MM.1S (cell line): ENCODE measurements at regions not wholly inside any gene's neighbourhood (a gene's known extent, or its start where the extent isn't known, plus 50 kb on each side); places are given as distances from the start of the nearest gene placed in this dataset.

Experiments
- DNase-seq: peaks from one replicate; pipeline ENCODE4 v3.0.0-alpha.2; 2015
- H2AFZ ChIP-seq: fragments of 300-600 bp; sonication (generic); 2 replicates; pipeline ENCODE4 v1.6.0; 2016; ENCODE audit warnings: antibody characterized with exemption, low read length
- H3F3A ChIP-seq: fragments of 300-600 bp; sonication (generic); 2 replicates; pipeline ENCODE4 v1.6.1; 2016; ENCODE audit warnings: mild to moderate bottlenecking, antibody characterized with exemption, low read length, moderate library complexity, mixed read lengths; ENCODE audit not compliant: insufficient read depth
- H3K27ac ChIP-seq: fragments of 300-600 bp; sonication (generic); 2 replicates; pipeline ENCODE4 v1.5.1; 2016; ENCODE audit warnings: mild to moderate bottlenecking, low read length
- H3K27me3 ChIP-seq: fragments of 300-600 bp; sonication (generic); replicated peaks from 2 replicates; pipeline ENCODE4 v1.6.0; 2016; ENCODE audit warnings: low read length; ENCODE audit not compliant: insufficient read depth
- H3K36me3 ChIP-seq: fragments of 300-600 bp; sonication (generic); replicated peaks from 2 replicates; pipeline ENCODE4 v1.6.1; 2016; ENCODE audit warnings: mild to moderate bottlenecking, low read length, mixed read lengths; ENCODE audit not compliant: insufficient read depth
- H3K4me1 ChIP-seq: fragments of 300-600 bp; sonication (generic); 2 replicates; pipeline ENCODE4 v1.6.1; 2016; ENCODE audit warnings: low read length, mixed read lengths
- H3K4me2 ChIP-seq: fragments of 300-600 bp; sonication (generic); 2 replicates; pipeline ENCODE4 v1.6.0; 2016; ENCODE audit warnings: low read depth, low read length
- H3K4me3 ChIP-seq: fragments of 300-600 bp; sonication (generic); 2 replicates; pipeline ENCODE4 v1.5.1; 2016; ENCODE audit warnings: low read length, mixed read lengths
- H3K79me2 ChIP-seq: fragments of 300-600 bp; sonication (generic); 2 replicates; pipeline ENCODE4 v1.6.1; 2016; ENCODE audit warnings: mixed run types, low read length, mixed read lengths
- H3K9ac ChIP-seq: fragments of 300-600 bp; sonication (generic); 2 replicates; pipeline ENCODE4 v1.6.1; 2016; ENCODE audit warnings: low read length, mixed read lengths
- H3K9me2 ChIP-seq: fragments of 300-600 bp; sonication (generic); replicated peaks from 2 replicates; pipeline ENCODE4 v1.6.1; 2016; ENCODE audit warnings: mild to moderate bottlenecking, low read length, mixed read lengths; ENCODE audit not compliant: insufficient read depth
- H3K9me3 ChIP-seq: fragments of 300-600 bp; sonication (generic); replicated peaks from 2 replicates; pipeline ENCODE4 v1.6.1; 2016; ENCODE audit warnings: mild to moderate bottlenecking, low read length, mixed read lengths; ENCODE audit not compliant: insufficient read depth
- H4K20me1 ChIP-seq: fragments of 300-600 bp; sonication (generic); 2 replicates; pipeline ENCODE4 v1.6.1; 2016; ENCODE audit warnings: mild to moderate bottlenecking, low read length, moderate library complexity, mixed read lengths; ENCODE audit not compliant: insufficient read depth
- EZH2 ChIP-seq: fragments of 300-600 bp; sonication (generic); optimal IDR thresholded peaks from 2 replicates; pipeline ENCODE3; 2017; ENCODE audit warnings: low read depth, mild to moderate bottlenecking, antibody characterized with exemption, low read length, mixed read lengths
- EZH2phosphoT487 ChIP-seq: fragments of 300-600 bp; sonication (generic); IDR thresholded peaks from 2 replicates; pipeline ENCODE4 v1.6.1; 2018; ENCODE audit warnings: antibody characterized with exemption, low read length
- TF ChIP-seq, protein P1 (sequence below): fragments of 300-600 bp; sonication (generic); IDR thresholded peaks from 2 replicates; pipeline ENCODE4 v1.5.1; 2016; ENCODE audit warnings: antibody characterized with exemption, low read length, mixed read lengths

DNA sequence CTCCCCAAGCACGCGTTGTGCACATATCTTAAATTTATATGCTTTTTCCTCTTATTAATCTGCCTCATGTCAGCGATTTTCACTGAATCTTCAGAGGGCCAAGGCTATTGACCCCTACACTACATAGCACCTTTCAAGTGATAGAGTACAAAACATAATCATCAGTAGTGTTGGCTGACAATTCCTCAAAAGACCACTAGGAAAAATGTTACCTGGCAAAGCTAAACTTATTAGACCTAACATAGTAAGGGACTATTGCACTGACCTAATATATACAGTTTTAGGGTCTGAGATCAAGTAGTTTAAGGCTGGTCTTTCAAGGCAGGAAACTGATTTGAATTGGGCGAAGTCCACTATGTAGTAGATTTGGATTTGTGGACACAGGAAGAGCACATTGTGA lies 244.2 kb upstream of the ZC3H15 start:
- no peaks in the 10 kb centered on the region for H4K20me1 ChIP-seq
- no peaks in the 10 kb centered on the region for H3K36me3 ChIP-seq
- H3K9me3 ChIP-seq = no peaks in the 10 kb centered on the region
- TF ChIP-seq, protein P1, sequence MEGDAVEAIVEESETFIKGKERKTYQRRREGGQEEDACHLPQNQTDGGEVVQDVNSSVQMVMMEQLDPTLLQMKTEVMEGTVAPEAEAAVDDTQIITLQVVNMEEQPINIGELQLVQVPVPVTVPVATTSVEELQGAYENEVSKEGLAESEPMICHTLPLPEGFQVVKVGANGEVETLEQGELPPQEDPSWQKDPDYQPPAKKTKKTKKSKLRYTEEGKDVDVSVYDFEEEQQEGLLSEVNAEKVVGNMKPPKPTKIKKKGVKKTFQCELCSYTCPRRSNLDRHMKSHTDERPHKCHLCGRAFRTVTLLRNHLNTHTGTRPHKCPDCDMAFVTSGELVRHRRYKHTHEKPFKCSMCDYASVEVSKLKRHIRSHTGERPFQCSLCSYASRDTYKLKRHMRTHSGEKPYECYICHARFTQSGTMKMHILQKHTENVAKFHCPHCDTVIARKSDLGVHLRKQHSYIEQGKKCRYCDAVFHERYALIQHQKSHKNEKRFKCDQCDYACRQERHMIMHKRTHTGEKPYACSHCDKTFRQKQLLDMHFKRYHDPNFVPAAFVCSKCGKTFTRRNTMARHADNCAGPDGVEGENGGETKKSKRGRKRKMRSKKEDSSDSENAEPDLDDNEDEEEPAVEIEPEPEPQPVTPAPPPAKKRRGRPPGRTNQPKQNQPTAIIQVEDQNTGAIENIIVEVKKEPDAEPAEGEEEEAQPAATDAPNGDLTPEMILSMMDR = no peak
- no peak for TF ChIP-seq EZH2phosphoT487
- no peak for TF ChIP-seq EZH2
- no peaks in the 10 kb centered on the region for H3K9me2 ChIP-seq
- no peaks in the 10 kb centered on the region for H3K27me3 ChIP-seq
- H3K27ac ChIP-seq = no peak overlapping the region
- H3K4me3 ChIP-seq = no peak overlapping the region
- no peak for DNase-seq
- H2AFZ ChIP-seq = no peak overlapping the region
- H3K4me1 ChIP-seq = no peaks in the 10 kb centered on the region
- H3F3A ChIP-seq = no peaks in the 10 kb centered on the region
- no peaks in the 10 kb centered on the region for H3K79me2 ChIP-seq
- H3K4me2 ChIP-seq = no peak overlapping the region
- no peak overlapping the region for H3K9ac ChIP-seq

DNA sequence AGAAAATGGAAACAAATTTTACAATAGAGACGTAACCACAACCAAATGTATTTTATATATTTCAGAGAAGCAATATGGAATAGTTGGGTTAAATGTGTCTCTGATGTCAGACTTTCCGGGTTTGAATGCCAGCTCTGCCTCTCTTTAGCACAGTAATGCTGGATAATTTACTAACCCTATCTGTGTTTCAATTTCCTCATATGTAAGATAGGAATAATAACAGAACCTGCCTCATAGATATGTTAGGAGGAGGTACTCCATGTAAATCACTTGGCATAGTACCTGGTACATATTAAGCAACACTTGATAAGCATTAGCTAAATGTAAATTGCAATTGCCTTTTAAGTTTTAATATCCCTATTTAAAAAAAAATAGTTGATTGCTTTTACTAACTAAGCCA lies 231.3 kb upstream of the ZC3H15 start:
- TF ChIP-seq EZH2phosphoT487 = no peak
- TF ChIP-seq EZH2 = no peak
- TF ChIP-seq, protein P1 = no peak
- H3K27ac ChIP-seq = no peak overlapping the region
- H3K27me3 ChIP-seq = no peaks in the 10 kb centered on the region
- no peaks in the 10 kb centered on the region for H3F3A ChIP-seq
- H2AFZ ChIP-seq = no peak overlapping the region
- no peak overlapping the region for H3K4me3 ChIP-seq
- no peaks in the 10 kb centered on the region for H3K9me2 ChIP-seq
- H4K20me1 ChIP-seq = no peaks in the 10 kb centered on the region
- no peak overlapping the region for H3K9ac ChIP-seq
- no peaks in the 10 kb centered on the region for H3K9me3 ChIP-seq
- no peaks in the 10 kb centered on the region for H3K79me2 ChIP-seq
- no peak overlapping the region for H3K4me2 ChIP-seq
- H3K36me3 ChIP-seq = no peaks in the 10 kb centered on the region
- no peaks in the 10 kb centered on the region for H3K4me1 ChIP-seq
- no peak for DNase-seq

DNA sequence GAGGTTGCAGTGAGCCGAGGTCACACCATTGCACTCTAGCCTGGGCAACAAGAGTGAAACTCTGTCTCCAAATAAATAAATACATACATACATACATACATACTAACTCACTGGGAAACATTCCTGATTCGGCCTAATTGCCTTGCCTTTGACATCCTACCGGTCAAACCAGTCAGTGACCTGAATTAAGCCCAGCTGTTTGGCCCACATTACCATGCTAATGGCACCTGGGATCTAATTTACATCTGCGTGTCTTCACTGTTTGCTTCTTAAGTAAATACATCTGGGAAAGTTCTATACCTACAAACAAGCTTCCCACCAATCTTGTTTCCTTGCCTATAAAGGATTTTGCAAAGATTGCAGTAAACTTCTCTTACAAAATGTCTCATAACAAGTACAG lies 230.2 kb upstream of the ZC3H15 start:
- Histone ChIP-seq H3K36me3 (no peaks in the 10 kb centered on the region), H3F3A (no peaks in the 10 kb centered on the region), H3K27me3 (no peaks in the 10 kb centered on the region), H3K9me3 (no peaks in the 10 kb centered on the region), H3K9ac (no peak overlapping the region), H3K4me1 (no peaks in the 10 kb centered on the region), H3K4me3 (no peak overlapping the region), H2AFZ (no peak overlapping the region), H3K79me2 (no peaks in the 10 kb centered on the region), H3K9me2 (no peaks in the 10 kb centered on the region), H3K4me2 (no peak overlapping the region), H4K20me1 (no peaks in the 10 kb centered on the region), H3K27ac (no peak overlapping the region)
- no peak for DNase-seq
- TF ChIP-seq EZH2 (no peak), EZH2phosphoT487 (no peak)
- TF ChIP-seq, protein P1 = no peak
